ENCODE measurements at regions not wholly inside any gene's neighbourhood (a gene's known extent, or its start where the extent isn't known, plus 50 kb on each side); places are given as distances from the start of the nearest gene placed in this dataset.

- Mint-ChIP-seq H3K9me3 (ENCODE audit: unreplicated experiment) (peaks cover 2% of the 10 kb centered on the region), H3K4me3 (ENCODE audit: unreplicated experiment) (no peak overlapping the region), H3K27ac (ENCODE audit: unreplicated experiment) (no peak overlapping the region), H3K4me1 (ENCODE audit: low read depth, unreplicated experiment) (no peaks in the 10 kb centered on the region), H3K27me3 (ENCODE audit: unreplicated experiment) (peaks cover 1% of the 10 kb centered on the region), H3K36me3 (ENCODE audit: unreplicated experiment) (no peaks in the 10 kb centered on the region)
- no peak for TF ChIP-seq CTCF (IDR thresholded peaks at IDR 0.05; ENCODE audit: partially characterized antibody, unreplicated experiment)
- no peak for DNase-seq
Observed at GRCh38 chr12:87363497-87364084, 665.6 kb downstream of the C12orf50 start.

- no peak for DNase-seq
- Mint-ChIP-seq H3K9me3 (ENCODE audit: unreplicated experiment) (no peaks in the 10 kb centered on the region), H3K27me3 (ENCODE audit: unreplicated experiment) (no peaks in the 10 kb centered on the region), H3K4me3 (ENCODE audit: unreplicated experiment) (no peak overlapping the region), H3K36me3 (ENCODE audit: unreplicated experiment) (no peaks in the 10 kb centered on the region), H3K27ac (ENCODE audit: unreplicated experiment) (no peak overlapping the region), H3K4me1 (ENCODE audit: low read depth, unreplicated experiment) (no peaks in the 10 kb centered on the region)
- TF ChIP-seq CTCF (IDR thresholded peaks at IDR 0.05; ENCODE audit: partially characterized antibody, unreplicated experiment) = no peak
Observed at GRCh38 chr12:87349681-87350080, 679.5 kb downstream of the C12orf50 start.

- no peaks in the 10 kb centered on the region for H3K36me3 Mint-ChIP-seq (ENCODE audit: unreplicated experiment)
- no peaks in the 10 kb centered on the region for H3K4me1 Mint-ChIP-seq (ENCODE audit: low read depth, unreplicated experiment)
- no peak overlapping the region for H3K4me3 Mint-ChIP-seq (ENCODE audit: unreplicated experiment)
- no peaks in the 10 kb centered on the region for H3K27me3 Mint-ChIP-seq (ENCODE audit: unreplicated experiment)
- no peak for DNase-seq
- no peak for TF ChIP-seq CTCF (IDR thresholded peaks at IDR 0.05; ENCODE audit: partially characterized antibody, unreplicated experiment)
- H3K9me3 Mint-ChIP-seq (ENCODE audit: unreplicated experiment) = no peaks in the 10 kb centered on the region
- H3K27ac Mint-ChIP-seq (ENCODE audit: unreplicated experiment) = no peak overlapping the region
Observed at GRCh38 chr12:87348071-87348470, 681.1 kb downstream of the C12orf50 start.

GRCh38 chr12:87344699-87345098, 684.5 kb downstream of the C12orf50 start:
- H3K36me3 Mint-ChIP-seq (ENCODE audit: unreplicated experiment) = no peaks in the 10 kb centered on the region
- TF ChIP-seq CTCF (IDR thresholded peaks at IDR 0.05; ENCODE audit: partially characterized antibody, unreplicated experiment) = no peak
- H3K27ac Mint-ChIP-seq (ENCODE audit: unreplicated experiment) = no peak overlapping the region
- H3K27me3 Mint-ChIP-seq (ENCODE audit: unreplicated experiment) = no peaks in the 10 kb centered on the region
- no peaks in the 10 kb centered on the region for H3K4me1 Mint-ChIP-seq (ENCODE audit: low read depth, unreplicated experiment)
- no peaks in the 10 kb centered on the region for H3K9me3 Mint-ChIP-seq (ENCODE audit: unreplicated experiment)
- DNase-seq = no peak
- H3K4me3 Mint-ChIP-seq (ENCODE audit: unreplicated experiment) = no peak overlapping the region

GRCh38 chr12:87338681-87339080, 690.5 kb downstream of the C12orf50 start:
- Mint-ChIP-seq H3K4me3 (ENCODE audit: unreplicated experiment) (no peak overlapping the region), H3K27me3 (ENCODE audit: unreplicated experiment) (no peaks in the 10 kb centered on the region), H3K36me3 (ENCODE audit: unreplicated experiment) (no peaks in the 10 kb centered on the region), H3K9me3 (ENCODE audit: unreplicated experiment) (no peaks in the 10 kb centered on the region), H3K27ac (ENCODE audit: unreplicated experiment) (no peak overlapping the region), H3K4me1 (ENCODE audit: low read depth, unreplicated experiment) (no peaks in the 10 kb centered on the region)
- DNase-seq = no peak
- no peak for TF ChIP-seq CTCF (IDR thresholded peaks at IDR 0.05; ENCODE audit: partially characterized antibody, unreplicated experiment)

All from glutamatergic neuron (in vitro differentiated cells).